NAMALWA (cell line): ENCODE measurements at regions not wholly inside any gene's neighbourhood (a gene's known extent, or its start where the extent isn't known, plus 50 kb on each side); places are given as distances from the start of the nearest gene placed in this dataset.

Experiments used
- DNase-seq: peaks from one replicate; pipeline ENCODE4 v3.0.0-alpha.2; 2015; ENCODE audit warnings: low spot score

GRCh38 chr18:2312440-2312839, 258.9 kb downstream of the METTL4 start:
- DNase-seq: peak; percentile 30

DNA sequence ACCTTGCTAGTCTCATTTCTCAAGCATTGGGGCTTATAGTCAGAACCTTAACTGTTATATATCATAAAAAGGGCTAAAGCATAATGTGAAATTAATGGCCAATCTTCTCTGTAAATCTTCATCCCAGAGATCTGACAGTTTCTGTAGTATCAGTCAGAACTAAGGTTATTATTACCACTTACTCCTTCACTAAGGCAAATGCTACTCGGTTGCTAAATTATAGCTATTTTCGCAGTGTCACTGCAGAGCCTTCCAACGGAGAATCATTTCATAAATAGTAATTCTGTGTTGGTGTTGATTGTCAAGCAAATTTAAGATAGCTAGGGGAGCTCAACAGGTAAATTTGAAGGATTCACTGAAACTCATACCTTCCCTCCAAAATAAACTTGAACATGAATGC, 258.0 kb downstream of the METTL4 start:
- DNase-seq: no peak

- DNase-seq: no peak
Measured at GRCh38 chr18:2316082-2316750, 255.1 kb downstream of the METTL4 start.

- DNase-seq: no peak
Measured at GRCh38 chr18:2316751-2317696, 254.3 kb downstream of the METTL4 start.

- no peak for DNase-seq
Measured at GRCh38 chr18:2324459-2324858, 246.8 kb downstream of the METTL4 start.

GRCh38 chr18:2325308-2325849, 245.9 kb downstream of the METTL4 start:
- DNase-seq: no peak

DNA sequence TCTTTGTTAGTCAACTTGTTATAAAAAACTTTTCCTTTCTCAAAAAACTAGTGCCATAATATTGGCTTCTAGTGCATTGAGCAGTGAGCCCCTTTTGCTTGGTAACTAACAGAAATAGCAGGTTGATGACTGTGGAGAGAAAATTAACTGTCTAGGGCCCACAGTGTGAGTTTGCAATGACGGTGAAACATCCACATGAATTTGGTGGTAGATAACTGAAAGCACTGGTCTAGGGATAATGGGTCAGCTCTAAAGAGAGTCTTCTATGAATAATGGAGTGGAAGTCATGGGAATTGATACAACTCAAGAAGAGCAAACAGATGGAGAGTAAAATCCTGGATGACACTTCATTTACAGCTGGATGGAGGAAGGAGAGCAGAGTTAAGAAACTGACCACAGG, 245.4 kb downstream of the METTL4 start:
- DNase-seq: no peak

DNA sequence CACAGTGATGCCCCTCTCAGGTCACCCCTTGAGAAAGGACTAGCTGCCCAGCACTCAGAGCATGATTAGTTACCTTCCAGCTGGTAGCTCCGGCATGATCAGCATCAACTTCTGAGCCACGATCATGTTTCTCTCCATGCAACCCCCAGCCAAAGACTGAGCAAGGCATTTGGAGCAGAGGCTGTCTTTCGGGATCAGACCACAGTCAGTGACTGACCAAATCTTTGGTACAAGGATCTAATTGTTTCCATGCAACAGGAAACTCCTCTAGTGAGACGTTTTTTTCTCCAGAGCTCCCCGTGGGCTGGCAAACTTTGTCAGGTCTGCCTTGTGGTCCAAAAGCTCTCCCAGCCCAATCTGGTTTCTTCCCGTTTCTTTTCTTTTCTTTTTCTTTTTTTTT, 244.3 kb downstream of the METTL4 start:
- no peak for DNase-seq

DNA sequence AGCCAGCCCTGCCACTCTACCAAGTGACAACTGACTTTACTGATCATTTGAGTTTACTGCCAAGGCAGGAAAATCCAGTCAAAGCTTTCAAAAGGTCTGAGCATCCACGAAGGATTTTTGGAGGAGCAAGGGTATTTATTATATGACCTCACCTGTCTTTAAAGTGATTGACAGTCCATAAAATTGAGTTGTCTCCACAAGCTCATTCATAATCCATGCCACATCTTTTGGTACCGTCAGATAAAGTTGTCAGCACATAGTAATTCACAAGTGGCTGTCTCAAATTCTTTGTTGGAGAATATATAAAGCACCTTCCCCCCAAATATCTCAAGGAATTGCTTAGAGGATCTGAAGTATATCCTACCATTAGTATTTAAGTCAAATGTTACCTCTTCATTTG, 240.5 kb downstream of the METTL4 start:
- DNase-seq: no peak

DNA sequence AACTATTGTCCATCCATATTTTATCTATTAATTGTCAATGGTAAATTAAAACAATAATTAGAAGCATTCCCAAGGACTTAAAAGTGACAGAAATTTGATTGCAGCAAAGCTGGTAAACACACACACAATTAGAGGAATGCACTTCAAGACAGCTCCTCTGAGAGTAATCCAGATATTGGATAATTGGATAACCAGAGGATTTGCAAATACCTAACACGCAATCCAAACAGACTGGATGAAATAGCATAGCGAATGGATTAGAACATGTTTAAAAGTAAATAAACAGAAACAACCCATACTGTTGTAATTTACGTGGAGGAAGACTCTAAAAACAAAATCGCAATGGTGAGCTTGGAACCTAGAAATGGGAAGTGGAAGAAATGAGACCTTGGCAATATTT, 239.8 kb downstream of the METTL4 start:
- no peak for DNase-seq

DNA sequence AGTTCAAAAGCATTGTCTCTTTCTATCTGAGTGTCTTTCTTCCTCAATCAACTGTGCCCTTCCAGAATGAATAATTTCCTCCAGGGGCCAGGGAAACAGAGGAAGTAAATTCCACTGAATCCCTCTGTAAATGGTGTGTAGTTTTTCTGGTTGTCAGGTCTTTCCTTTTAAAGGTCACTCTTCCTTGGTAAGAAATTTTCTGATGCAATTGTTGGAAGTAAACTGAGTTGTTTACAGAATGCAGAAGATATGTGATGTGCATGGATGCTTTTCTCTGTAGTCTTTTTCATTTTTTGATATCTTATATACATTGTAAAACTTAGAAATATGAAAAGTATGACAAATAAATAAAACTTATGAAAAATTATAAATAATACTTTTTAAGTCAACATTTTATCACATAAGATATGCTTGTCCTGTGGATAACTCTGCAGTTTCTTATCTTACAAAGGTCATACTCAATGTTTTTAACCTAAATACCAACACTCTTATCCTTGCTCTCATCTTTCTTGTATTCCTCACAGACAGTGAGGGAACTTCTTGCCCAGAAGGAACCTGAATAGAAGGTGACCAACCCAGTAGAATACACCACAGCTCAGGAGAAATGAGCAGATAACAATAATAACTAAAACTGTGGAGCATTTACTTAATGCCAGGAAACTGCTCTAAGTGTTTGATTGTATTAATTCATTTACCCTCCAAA, 234.5 kb downstream of the METTL4 start:
- DNase-seq: no peak

DNA sequence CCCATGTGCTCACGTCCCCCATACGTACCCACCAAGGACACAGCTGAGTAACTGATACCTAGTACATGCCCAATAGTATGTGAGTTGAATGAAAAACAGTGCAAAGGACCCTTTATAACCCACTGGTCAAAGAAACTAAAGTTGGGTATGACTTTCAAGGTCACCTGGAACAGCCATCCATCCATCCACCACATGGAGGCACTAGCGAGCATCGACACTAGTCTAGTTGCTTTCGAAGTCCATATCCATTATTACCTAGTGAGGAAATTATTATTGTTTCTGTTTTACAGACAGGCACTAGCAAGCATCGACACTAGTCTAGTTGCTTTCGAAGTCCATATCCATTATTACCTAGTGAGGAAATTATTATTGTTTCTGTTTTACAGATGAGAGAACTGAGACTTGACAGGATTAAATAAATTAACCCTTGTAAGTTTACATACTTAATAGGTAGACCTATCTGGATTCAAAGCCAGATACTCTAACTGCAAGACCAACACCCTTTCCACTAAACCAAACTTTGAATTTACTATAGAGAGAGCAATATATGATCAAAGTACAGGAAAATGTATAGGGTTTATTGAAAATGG, 233.7 kb downstream of the METTL4 start:
- peak; percentile 66 for DNase-seq

DNA sequence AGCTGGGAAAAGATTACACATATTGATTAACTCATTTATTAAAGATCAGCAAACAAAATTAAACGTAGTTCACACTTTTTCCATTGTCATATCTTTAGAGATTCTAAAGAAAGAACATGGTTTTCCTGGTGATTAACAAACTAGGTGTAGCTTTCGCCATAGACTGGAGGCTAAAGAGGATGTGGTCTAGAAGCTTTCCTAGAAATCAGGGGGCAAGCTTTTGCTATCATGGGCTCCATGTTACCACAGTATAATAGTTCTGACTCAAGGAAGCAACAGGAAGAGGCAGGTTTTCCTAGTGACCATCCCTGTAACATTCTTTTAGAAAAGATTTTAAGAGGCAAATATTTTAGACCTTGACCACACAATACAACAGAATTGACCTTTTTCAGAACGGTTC, 232.7 kb downstream of the METTL4 start:
- DNase-seq: no peak

- no peak for DNase-seq
Measured at GRCh38 chr18:2340335-2340734, 231.0 kb downstream of the METTL4 start.

GRCh38 chr18:2348003-2348402, 223.3 kb downstream of the METTL4 start:
- no peak for DNase-seq

- DNase-seq: no peak
Measured at GRCh38 chr18:2351126-2351850, 220.0 kb downstream of the METTL4 start.

DNA sequence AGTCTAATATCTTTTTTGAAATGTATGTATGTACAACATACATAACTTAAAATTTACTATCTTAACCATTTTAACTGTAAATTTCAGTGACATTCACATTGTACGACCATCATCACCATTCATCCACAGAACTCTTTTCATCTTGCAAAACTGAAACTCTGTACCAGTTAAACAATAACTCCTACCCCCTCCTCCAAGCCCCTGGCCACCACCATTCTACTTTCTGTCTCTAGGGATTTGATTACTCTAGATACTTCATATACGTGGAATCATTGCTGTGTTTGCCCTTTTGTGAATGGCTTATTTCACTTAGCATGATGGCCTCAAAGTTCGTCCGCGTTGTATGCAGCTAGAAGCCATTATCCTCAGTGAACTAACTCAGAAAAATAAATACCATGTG, 217.0 kb downstream of the METTL4 start:
- DNase-seq: no peak

GRCh38 chr18:2356906-2357305, 214.4 kb downstream of the METTL4 start:
- DNase-seq: no peak

DNA sequence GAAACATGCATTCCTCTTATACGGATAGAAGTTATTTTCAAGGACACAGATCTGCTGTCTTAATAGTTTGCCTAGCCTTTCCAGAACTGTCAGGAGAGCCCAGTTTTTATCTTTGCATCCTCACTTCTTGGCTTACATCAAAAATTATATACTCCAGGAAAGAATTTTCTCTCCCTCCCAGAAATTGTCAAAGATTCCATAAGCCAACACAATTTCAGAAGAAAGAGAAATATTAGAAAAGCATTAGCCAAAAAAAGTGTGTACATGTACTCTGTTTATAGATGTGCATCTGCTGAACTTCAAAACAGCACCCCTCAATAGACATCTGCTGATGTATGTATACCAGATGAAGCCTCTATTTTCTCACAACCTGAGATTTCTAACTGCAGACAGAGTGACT, 210.4 kb downstream of the METTL4 start:
- no peak for DNase-seq

DNA sequence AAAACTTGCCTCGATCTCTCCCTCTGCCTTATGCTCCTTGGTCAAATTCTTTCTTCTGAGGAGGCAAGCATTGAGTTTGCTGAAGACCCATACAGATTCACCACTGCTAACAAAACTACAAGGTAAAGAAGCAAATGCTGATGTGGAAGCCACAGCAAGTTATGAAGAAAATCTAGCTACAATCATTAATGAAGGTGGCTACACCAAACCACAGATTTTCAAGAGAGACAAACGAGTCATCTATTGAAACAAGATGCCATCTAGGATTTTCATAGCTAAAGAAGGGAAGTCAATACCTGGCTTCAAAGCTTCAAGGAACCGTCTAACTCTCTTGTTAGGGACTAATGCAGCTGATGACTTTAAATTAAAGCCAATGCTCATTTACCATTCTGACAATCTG, 203.2 kb downstream of the METTL4 start:
- DNase-seq: no peak

- DNase-seq: no peak
Measured at GRCh38 chr18:2376707-2377106, 194.6 kb downstream of the METTL4 start.
